HG02973 (cell line): ENCODE measurements at regions not wholly inside any gene's neighbourhood (a gene's known extent, or its start where the extent isn't known, plus 50 kb on each side); places are given as distances from the start of the nearest gene placed in this dataset.

Experiments used
- ATAC-seq: cut with Tn5 transposase; IDR thresholded peaks from one replicate; pipeline ENCODE4 v1.9.1; 2021; ENCODE audit warnings: moderate library complexity; ENCODE audit not compliant: unreplicated experiment

GRCh38 chr5:4100739-4101138, 505.1 kb downstream of the IRX1 start:
- no peak for ATAC-seq

- ATAC-seq, result no peak
Observed at GRCh38 chr5:4101189-4101588, 505.6 kb downstream of the IRX1 start.

- no peak for ATAC-seq
Observed at GRCh38 chr5:4104831-4105597, 509.4 kb downstream of the IRX1 start.

GRCh38 chr5:4108690-4109089, 513.1 kb downstream of the IRX1 start:
- ATAC-seq, result no peak

GRCh38 chr5:4113426-4113825, 517.8 kb downstream of the IRX1 start:
- ATAC-seq, result no peak

- ATAC-seq, result no peak
Observed at GRCh38 chr5:4113905-4114304, 518.3 kb downstream of the IRX1 start.

- ATAC-seq, result no peak
Observed at GRCh38 chr5:4114452-4114851, 518.8 kb downstream of the IRX1 start.

- ATAC-seq, result no peak
Observed at GRCh38 chr5:4116834-4117233, 521.2 kb downstream of the IRX1 start.

- no peak for ATAC-seq
Observed at GRCh38 chr5:4124221-4124970, 528.8 kb downstream of the IRX1 start.

GRCh38 chr5:4128994-4129393, 533.4 kb downstream of the IRX1 start:
- ATAC-seq, result no peak

GRCh38 chr5:4129523-4129922, 533.9 kb downstream of the IRX1 start:
- ATAC-seq, result no peak

- no peak for ATAC-seq
Observed at GRCh38 chr5:4130819-4131218, 535.2 kb downstream of the IRX1 start.

GRCh38 chr5:4137781-4138180, 542.1 kb downstream of the IRX1 start:
- ATAC-seq, result no peak

GRCh38 chr5:4142842-4143241, 547.2 kb downstream of the IRX1 start:
- no peak for ATAC-seq

GRCh38 chr5:4144411-4145007, 548.9 kb downstream of the IRX1 start:
- ATAC-seq, result no peak

- no peak for ATAC-seq
Observed at GRCh38 chr5:4145511-4145910, 549.9 kb downstream of the IRX1 start.

GRCh38 chr5:4148009-4148408, 552.4 kb downstream of the IRX1 start:
- ATAC-seq, result no peak

- no peak for ATAC-seq
Observed at GRCh38 chr5:4150067-4150466, 554.4 kb downstream of the IRX1 start.

- ATAC-seq, result no peak
Observed at GRCh38 chr5:4156153-4156552, 560.5 kb downstream of the IRX1 start.

GRCh38 chr5:4156889-4157288, 561.3 kb downstream of the IRX1 start:
- no peak for ATAC-seq

GRCh38 chr5:4158750-4159447, 563.3 kb downstream of the IRX1 start:
- no peak for ATAC-seq
